SK-N-SH (cell line): ENCODE measurements at regions not wholly inside any gene's neighbourhood (a gene's known extent, or its start where the extent isn't known, plus 50 kb on each side); places are given as distances from the start of the nearest gene placed in this dataset.

Source experiments
- CTCF ChIA-PET: fragments of 300-600, 350-600 bp; formaldehyde crosslinking; extraction: SDS; loops from one replicate; lab custom pipeline; 2021; lab: Yijun Ruan, JAX
- POLR2A ChIA-PET: fragments of 350-600 bp; sonication (Branson Sonifier 250); formaldehyde crosslinking; extraction: SDS; loops from one replicate; lab custom pipeline; 2020; ENCODE audit warnings: antibody characterized with exemption, inconsistent platforms; lab: Yijun Ruan, JAX
- DNase-seq: peaks from one replicate; pipeline ENCODE4 v3.0.0; 2012
- H2AFZ ChIP-seq: fragments of 200-600 bp; sonication (generic); 2 replicates; pipeline ENCODE4 v1.8.1; 2016; ENCODE audit warnings: antibody characterized with exemption, mild to moderate bottlenecking, low read depth
- H3F3A ChIP-seq: fragments of 200-600 bp; sonication (generic); replicated peaks from 2 replicates; pipeline ENCODE3; 2016; ENCODE audit warnings: antibody characterized with exemption, mild to moderate bottlenecking; ENCODE audit not compliant: insufficient read depth
- H3K27ac ChIP-seq, 2 experiments: fragments of 200-500 bp in 1 of 2; fragments of 200-600 bp in 1 of 2; sonication (Bioruptor generic) in 1 of 2; sonication (generic), shearing (Covaris generic) in 1 of 2; 2 replicates each; pipeline versions ENCODE4 v1.5.1 to v1.6.1; 2014 to 2016; ENCODE audit warnings: low read depth in 2 of 2, inconsistent platforms in 1 of 2, low read length in 1 of 2, mild to moderate bottlenecking in 1 of 2, mixed read lengths in 1 of 2
- H3K27me3 ChIP-seq: fragments of 200-600 bp; sonication (generic), shearing (Covaris generic); 2 replicates; pipeline ENCODE4 v1.6.1; 2016; ENCODE audit warnings: mixed run types; ENCODE audit not compliant: insufficient read depth
- H3K36me3 ChIP-seq, 2 experiments: fragments of 200-500 bp in 1 of 2; fragments of 200-600 bp in 1 of 2; sonication (Bioruptor generic) in 1 of 2; sonication (generic) in 1 of 2; replicated peaks in 1 of 2; 2 replicates each; pipeline versions ENCODE3 to v1.5.1; 2014 to 2016; ENCODE audit warnings: low read length in 1 of 2, mild to moderate bottlenecking in 1 of 2; ENCODE audit not compliant: insufficient read depth in 2 of 2, control insufficient read depth in 1 of 2
- H3K4me1 ChIP-seq, 2 experiments: fragments of 200-500 bp in 1 of 2; fragments of 200-600 bp in 1 of 2; sonication (Bioruptor generic) in 1 of 2; sonication (generic), shearing (Covaris generic) in 1 of 2; 2 replicates each; pipeline versions ENCODE4 v1.5.1 to v1.6.1; 2014 to 2016; ENCODE audit warnings: low read depth in 1 of 2, low read length in 1 of 2, mixed run types in 1 of 2; ENCODE audit not compliant: insufficient read depth in 2 of 2, control insufficient read depth in 1 of 2
- H3K4me2 ChIP-seq: fragments of 200-600 bp; sonication (generic), shearing (Covaris generic); 2 replicates; pipeline ENCODE4 v1.6.1; 2017; ENCODE audit warnings: mixed run types
- H3K4me3 ChIP-seq, 2 experiments: fragments of 200-500 bp in 1 of 2; fragments of 200-600 bp in 1 of 2; sonication (Bioruptor generic) in 1 of 2; sonication (generic), shearing (Covaris generic) in 1 of 2; 2 replicates each; pipeline versions ENCODE4 v1.5.1 to v1.8.1; 2014 to 2016; ENCODE audit warnings: low read depth in 2 of 2, inconsistent platforms in 1 of 2, low read length in 1 of 2, mild to moderate bottlenecking in 1 of 2, mixed read lengths in 1 of 2, moderate library complexity in 1 of 2
- H3K79me2 ChIP-seq: fragments of 200-600 bp; sonication (generic); 2 replicates; pipeline ENCODE4 v1.8.1; 2017; ENCODE audit warnings: mild to moderate bottlenecking; ENCODE audit not compliant: insufficient read depth
- H3K9ac ChIP-seq: fragments of 200-600 bp; sonication (generic); 2 replicates; pipeline ENCODE4 v1.6.1; 2017; ENCODE audit warnings: mixed run types
- H3K9me2 ChIP-seq: fragments of 200-600 bp; sonication (generic); 2 replicates; pipeline ENCODE4 v1.6.1; 2017; ENCODE audit warnings: mixed run types
- H3K9me3 ChIP-seq: fragments of 200-600 bp; sonication (generic); 2 replicates; pipeline ENCODE4 v1.6.1; 2017; ENCODE audit warnings: mixed run types, mild to moderate bottlenecking, moderate library complexity
- H4K20me1 ChIP-seq: fragments of 200-600 bp; sonication (generic); 2 replicates; pipeline ENCODE4 v1.6.1; 2017; ENCODE audit warnings: mild to moderate bottlenecking, mixed run types; ENCODE audit not compliant: insufficient read depth
- EP300 ChIP-seq, 2 experiments: IDR thresholded peaks; 2 replicates each; pipeline versions ENCODE4 v1.4.0 to v1.6.1; 2012; ENCODE audit warnings: borderline replicate concordance in 1 of 2, low read depth in 1 of 2, low read length in 1 of 2
- FOSL2 ChIP-seq: IDR thresholded peaks from 2 replicates; pipeline ENCODE4 v1.4.0; 2012; ENCODE audit warnings: low read depth, mild to moderate bottlenecking, moderate library complexity, borderline replicate concordance
- GATA2 ChIP-seq: sonication (generic); formaldehyde crosslinking; IDR thresholded peaks from 2 replicates; pipeline ENCODE4 v1.5.0; 2020; ENCODE audit warnings: mild to moderate bottlenecking, missing genetic modification reagents
- POLR2AphosphoS5 ChIP-seq: IDR thresholded peaks from 2 replicates; pipeline ENCODE4 v1.6.1; 2012; ENCODE audit warnings: low read depth, low read length
- RFX5 ChIP-seq: IDR thresholded peaks from 2 replicates; pipeline ENCODE4 v1.6.1; 2012; ENCODE audit warnings: mild to moderate bottlenecking, improper control_type of control experiment, low read length
- RXRA ChIP-seq: IDR thresholded peaks from 2 replicates; pipeline ENCODE4 v1.4.0; 2012; ENCODE audit warnings: low read depth, mild to moderate bottlenecking, borderline replicate concordance
- SMC3 ChIP-seq: IDR thresholded peaks from 2 replicates; pipeline ENCODE4 v1.6.1; 2012; ENCODE audit warnings: low read depth, low read length, improper control_type of control experiment
- TCF12 ChIP-seq: IDR thresholded peaks from 2 replicates; pipeline ENCODE4 v1.4.0; 2012
- TEAD4 ChIP-seq: IDR thresholded peaks from 2 replicates; pipeline ENCODE4 v1.4.0; 2012; ENCODE audit warnings: mild to moderate bottlenecking, borderline replicate concordance; ENCODE audit not compliant: insufficient read depth
- WGBS: methylation state at CpG from one replicate; pipeline ENCODE4 v1.1.6; 2017; ENCODE audit warnings: low lambda C conversion rate; 5-methylcytosine and 5-hydroxymethylcytosine counted together
- TF ChIP-seq, protein P1 (sequence below): IDR thresholded peaks from 2 replicates; pipeline ENCODE4 v1.4.0; 2012; ENCODE audit warnings: low read depth, borderline replicate concordance
- TF ChIP-seq, protein P2 (sequence below): fragments of 150-350 bp; IDR thresholded peaks from 2 replicates; pipeline ENCODE4 v1.6.1; 2017; ENCODE audit warnings: antibody characterized with exemption, low read length, low read depth, borderline replicate concordance
- TF ChIP-seq, protein P3 (sequence below): IDR thresholded peaks from 2 replicates; pipeline ENCODE4; 2012

DNA sequence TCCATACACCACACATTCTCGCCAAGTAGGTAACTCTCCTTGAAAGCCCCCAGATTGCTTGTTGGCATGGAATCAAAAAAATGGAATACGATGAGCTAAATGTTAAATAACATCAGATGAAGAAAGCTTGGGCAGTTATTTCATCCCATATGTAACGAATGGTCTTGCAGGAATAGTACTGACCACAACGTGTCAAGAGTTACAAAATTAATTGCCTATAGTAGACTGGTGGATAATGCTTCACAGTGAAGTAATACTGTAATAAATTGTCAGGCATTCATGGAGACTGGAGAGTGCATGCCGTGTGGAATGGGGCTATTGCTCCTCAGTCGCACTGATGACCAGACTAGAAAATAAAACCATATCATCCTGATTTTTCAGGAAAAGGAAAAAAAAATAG, 1628.7 kb downstream of the MAT2B start:
- no peak overlapping the region for H3K9ac ChIP-seq
- H3K4me2 ChIP-seq: no peak overlapping the region

DNA sequence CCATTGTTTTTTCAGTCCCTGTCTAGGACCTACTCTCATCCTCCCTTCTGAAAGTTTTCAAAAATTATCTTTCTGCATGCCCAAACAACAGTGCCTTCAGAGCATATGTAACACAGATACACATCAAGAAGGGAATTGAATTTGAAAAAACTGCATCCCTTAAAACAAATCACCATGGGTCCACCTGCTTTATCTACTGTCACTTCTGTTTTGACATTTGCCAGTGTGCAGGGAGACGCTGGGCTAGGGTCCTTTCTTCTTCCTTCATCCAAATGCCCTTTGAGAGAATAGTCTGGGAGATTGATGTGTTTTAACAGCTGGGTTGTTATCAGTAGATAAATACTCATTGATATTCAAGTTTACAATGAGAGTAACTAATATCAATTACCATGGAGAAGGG, 1630.1 kb downstream of the MAT2B start:
- no peaks in the 10 kb centered on the region for H3K27me3 ChIP-seq
- no peaks in the 10 kb centered on the region; a peak in 2 of 4 replicates for H3K4me1 ChIP-seq
- no peak overlapping the region for H3K4me2 ChIP-seq
- no peaks in the 10 kb centered on the region for H3K36me3 ChIP-seq
- no peak overlapping the region for H2AFZ ChIP-seq
- DNase-seq: peak; percentile 3
- no peaks in the 10 kb centered on the region; the same call in 1 of the 2 replicates for H3K9me3 ChIP-seq
- H3F3A ChIP-seq: no peaks in the 10 kb centered on the region
- H4K20me1 ChIP-seq: no peaks in the 10 kb centered on the region
- ChIA-PET CTCF (no interaction called here), POLR2A (no interaction called here)
- no peak overlapping the region for H3K9ac ChIP-seq
- H3K9me2 ChIP-seq: no peaks in the 10 kb centered on the region
- H3K4me3 ChIP-seq: no peak overlapping the region
- TF ChIP-seq FOSL2: no peak
- TF ChIP-seq GATA2 (CRISPR knock-in tag): 0 out of 2 replicates have a peak, but pooled peaks have one; percentile 26
- no peaks in the 10 kb centered on the region for H3K79me2 ChIP-seq
- H3K27ac ChIP-seq: no peak overlapping the region
- 0% methylated on average over 1 of the region's 1 CpG for WGBS

More for the DNA sequence above, 1628.7 kb downstream of the MAT2B start:
- TF ChIP-seq RXRA (no peak), EP300 (IDR thresholded peaks at IDR 0.05; ENCODE audit: borderline replicate concordance in 1 of 2, low read depth in 1 of 2, low read length in 1 of 2) (no peak), POLR2AphosphoS5 (no peak)
- TF ChIP-seq, protein P1, sequence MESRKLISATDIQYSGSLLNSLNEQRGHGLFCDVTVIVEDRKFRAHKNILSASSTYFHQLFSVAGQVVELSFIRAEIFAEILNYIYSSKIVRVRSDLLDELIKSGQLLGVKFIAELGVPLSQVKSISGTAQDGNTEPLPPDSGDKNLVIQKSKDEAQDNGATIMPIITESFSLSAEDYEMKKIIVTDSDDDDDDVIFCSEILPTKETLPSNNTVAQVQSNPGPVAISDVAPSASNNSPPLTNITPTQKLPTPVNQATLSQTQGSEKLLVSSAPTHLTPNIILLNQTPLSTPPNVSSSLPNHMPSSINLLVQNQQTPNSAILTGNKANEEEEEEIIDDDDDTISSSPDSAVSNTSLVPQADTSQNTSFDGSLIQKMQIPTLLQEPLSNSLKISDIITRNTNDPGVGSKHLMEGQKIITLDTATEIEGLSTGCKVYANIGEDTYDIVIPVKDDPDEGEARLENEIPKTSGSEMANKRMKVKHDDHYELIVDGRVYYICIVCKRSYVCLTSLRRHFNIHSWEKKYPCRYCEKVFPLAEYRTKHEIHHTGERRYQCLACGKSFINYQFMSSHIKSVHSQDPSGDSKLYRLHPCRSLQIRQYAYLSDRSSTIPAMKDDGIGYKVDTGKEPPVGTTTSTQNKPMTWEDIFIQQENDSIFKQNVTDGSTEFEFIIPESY: no peak
- Histone ChIP-seq H3K9me2 (no peaks in the 10 kb centered on the region), H3K4me3 (no peak overlapping the region), H3F3A (no peaks in the 10 kb centered on the region), H3K79me2 (no peaks in the 10 kb centered on the region), H3K4me1 (no peaks in the 10 kb centered on the region; a peak in 2 of 4 replicates), H3K27ac (no peak overlapping the region), H3K36me3 (no peaks in the 10 kb centered on the region), H4K20me1 (no peaks in the 10 kb centered on the region), H3K9me3 (no peaks in the 10 kb centered on the region; the same call in 1 of the 2 replicates), H3K27me3 (no peaks in the 10 kb centered on the region), H2AFZ (no peak overlapping the region)
- 34% methylated on average over 6 of the region's 6 CpGs for WGBS
- DNase-seq: no peak
- POLR2A ChIA-PET: no interaction called here
- CTCF ChIA-PET: no interaction called here

DNA sequence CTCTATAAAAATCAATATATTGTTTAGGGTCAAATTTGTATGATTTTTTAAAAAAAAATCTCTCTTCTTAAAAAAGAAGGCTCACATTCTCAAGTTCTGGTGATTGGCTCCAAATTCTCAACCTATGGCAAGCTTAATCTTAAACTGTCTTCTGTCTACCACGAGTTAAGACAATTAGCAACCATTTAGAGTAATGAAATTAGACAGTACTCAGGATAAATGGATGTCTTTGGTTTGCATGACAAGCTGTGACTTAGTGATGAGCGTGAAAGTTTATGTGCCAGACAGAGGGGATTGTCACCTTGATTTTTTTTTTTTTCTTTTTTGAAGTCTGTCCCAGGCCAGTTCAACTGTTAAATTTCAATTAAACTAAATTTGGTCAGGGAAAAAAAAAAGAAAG, 1632.3 kb downstream of the MAT2B start:
- H3K9me2 ChIP-seq: no peaks in the 10 kb centered on the region
- H3K4me3 ChIP-seq: no peak overlapping the region
- no peak overlapping the region for H2AFZ ChIP-seq
- H3K9me3 ChIP-seq: no peaks in the 10 kb centered on the region
- ChIA-PET POLR2A (no interaction called here), CTCF (no interaction called here)
- no peak for DNase-seq
- no peaks in the 10 kb centered on the region; a peak in 2 of 4 replicates for H3K4me1 ChIP-seq
- no peaks in the 10 kb centered on the region for H3F3A ChIP-seq
- TF ChIP-seq, protein P2, sequence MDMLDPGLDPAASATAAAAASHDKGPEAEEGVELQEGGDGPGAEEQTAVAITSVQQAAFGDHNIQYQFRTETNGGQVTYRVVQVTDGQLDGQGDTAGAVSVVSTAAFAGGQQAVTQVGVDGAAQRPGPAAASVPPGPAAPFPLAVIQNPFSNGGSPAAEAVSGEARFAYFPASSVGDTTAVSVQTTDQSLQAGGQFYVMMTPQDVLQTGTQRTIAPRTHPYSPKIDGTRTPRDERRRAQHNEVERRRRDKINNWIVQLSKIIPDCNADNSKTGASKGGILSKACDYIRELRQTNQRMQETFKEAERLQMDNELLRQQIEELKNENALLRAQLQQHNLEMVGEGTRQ: no peak
- TF ChIP-seq, protein P3, sequence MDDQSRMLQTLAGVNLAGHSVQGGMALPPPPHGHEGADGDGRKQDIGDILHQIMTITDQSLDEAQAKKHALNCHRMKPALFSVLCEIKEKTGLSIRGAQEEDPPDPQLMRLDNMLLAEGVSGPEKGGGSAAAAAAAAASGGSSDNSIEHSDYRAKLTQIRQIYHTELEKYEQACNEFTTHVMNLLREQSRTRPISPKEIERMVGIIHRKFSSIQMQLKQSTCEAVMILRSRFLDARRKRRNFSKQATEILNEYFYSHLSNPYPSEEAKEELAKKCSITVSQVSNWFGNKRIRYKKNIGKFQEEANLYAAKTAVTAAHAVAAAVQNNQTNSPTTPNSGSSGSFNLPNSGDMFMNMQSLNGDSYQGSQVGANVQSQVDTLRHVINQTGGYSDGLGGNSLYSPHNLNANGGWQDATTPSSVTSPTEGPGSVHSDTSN: no peak
- TF ChIP-seq SMC3 (no peak), TCF12 (no peak), POLR2AphosphoS5 (no peak), TEAD4 (no peak), RFX5 (no peak)
- H3K4me2 ChIP-seq: no peak overlapping the region
- no peaks in the 10 kb centered on the region for H3K27me3 ChIP-seq
- H3K9ac ChIP-seq: no peak overlapping the region
- H3K27ac ChIP-seq: no peak overlapping the region
- no peaks in the 10 kb centered on the region for H3K36me3 ChIP-seq
- H4K20me1 ChIP-seq: no peaks in the 10 kb centered on the region
- 28% methylated on average over 2 of the region's 2 CpGs for WGBS
- H3K79me2 ChIP-seq: no peaks in the 10 kb centered on the region
